ENCODE measurements at regions not wholly inside any gene's neighbourhood (a gene's known extent, or its start where the extent isn't known, plus 50 kb on each side); places are given as distances from the start of the nearest gene placed in this dataset.

- WGBS, 2 donors: 75 to 77% methylated on average over 3 of the region's 3 CpGs
Measured at GRCh38 chr1:166353213-166353612, 186.4 kb upstream of the FAM78B start.

GRCh38 chr1:166354406-166354805 is 187.6 kb upstream of the FAM78B start:
- H3K9me3 ChIP-seq: no peaks in the 10 kb centered on the region
- H3K4me3 ChIP-seq: no peak overlapping the region
- DNase-seq: no peak
- H3K27me3 ChIP-seq: peaks cover 0 to 3% (median 0%) of the 10 kb centered on the region in 4 donors
- no peak for FAIRE-seq
- 37 to 39% methylated on average over 4 of the region's 4 CpGs for WGBS, 2 donors
- ATAC-seq: peak in 2 of 4 donors; percentile 28 to 52
- no peak for TF ChIP-seq CTCF (IDR thresholded peaks at IDR 0.05)
- no peak overlapping the region for H3K27ac ChIP-seq
- H3K36me3 ChIP-seq: no peaks in the 10 kb centered on the region
- H3K4me1 ChIP-seq: no peaks in the 10 kb centered on the region
- intact Hi-C loops (cut with DNase I): no loop called here

More at GRCh38 chr1:166353213-166353612, 186.4 kb upstream of the FAM78B start:
- no peak overlapping the region for H3K27ac ChIP-seq
- TF ChIP-seq CTCF (IDR thresholded peaks at IDR 0.05): no peak
- H3K36me3 ChIP-seq: no peaks in the 10 kb centered on the region
- ATAC-seq (peak in 2 of 4 donors; percentile 37 to 60), DNase-seq (no peak), FAIRE-seq (no peak)
- H3K4me1 ChIP-seq: no peaks in the 10 kb centered on the region
- H3K9me3 ChIP-seq: no peaks in the 10 kb centered on the region
- intact Hi-C loops (cut with DNase I): no loop called here
- peaks cover 0 to 3% (median 0%) of the 10 kb centered on the region in 4 donors for H3K27me3 ChIP-seq
- no peak overlapping the region for H3K4me3 ChIP-seq

GRCh38 chr1:166365081-166365480 is 198.3 kb upstream of the FAM78B start:
- TF ChIP-seq CTCF (IDR thresholded peaks at IDR 0.05): no peak
- no peak overlapping the region for H3K27ac ChIP-seq
- ATAC-seq: no peak
- 75 to 80% methylated on average over 4 of the region's 4 CpGs for WGBS, 2 donors
- intact Hi-C loops (cut with DNase I): no loop called here
- H3K27me3 ChIP-seq: peaks cover 0 to 4% (median 0%) of the 10 kb centered on the region in 4 donors
- H3K36me3 ChIP-seq: no peaks in the 10 kb centered on the region
- DNase-seq: no peak
- H3K4me3 ChIP-seq: no peak overlapping the region
- no peaks in the 10 kb centered on the region for H3K9me3 ChIP-seq
- H3K4me1 ChIP-seq: no peaks in the 10 kb centered on the region
- FAIRE-seq: no peak

GRCh38 chr1:166368030-166368429 is 201.2 kb upstream of the FAM78B start:
- DNase-seq (no peak), FAIRE-seq (no peak), ATAC-seq (no peak)
- Histone ChIP-seq H3K9me3 (no peaks in the 10 kb centered on the region), H3K4me3 (no peak overlapping the region), H3K36me3 (no peaks in the 10 kb centered on the region), H3K27ac (no peak overlapping the region), H3K4me1 (no peaks in the 10 kb centered on the region), H3K27me3 (peaks cover 0 to 9% (median 0%) of the 10 kb centered on the region in 4 donors)
- WGBS, 2 donors: 47 to 56% methylated on average over 3 of the region's 3 CpGs
- intact Hi-C loops (cut with DNase I): no loop called here
- no peak for TF ChIP-seq CTCF (IDR thresholded peaks at IDR 0.05)

- intact Hi-C loops (cut with DNase I): no loop called here
- Histone ChIP-seq H3K4me3 (no peak overlapping the region), H3K27ac (no peak overlapping the region), H3K27me3 (no peaks in the 10 kb centered on the region), H3K9me3 (no peaks in the 10 kb centered on the region), H3K36me3 (no peaks in the 10 kb centered on the region), H3K4me1 (no peaks in the 10 kb centered on the region)
- FAIRE-seq: no peak
- 67 to 73% methylated on average over 4 of the region's 4 CpGs for WGBS, 2 donors
- DNase-seq: no peak
- no peak for ATAC-seq
- TF ChIP-seq CTCF (IDR thresholded peaks at IDR 0.05): no peak
Measured at GRCh38 chr1:166377896-166378295, 211.1 kb upstream of the FAM78B start.

Data from pancreas (tissue), 10 donors.